PC-3 (cell line): ENCODE measurements at regions not wholly inside any gene's neighbourhood (a gene's known extent, or its start where the extent isn't known, plus 50 kb on each side); places are given as distances from the start of the nearest gene placed in this dataset.

Experiments
- ATAC-seq: fragments of 200-7000 bp; cut with Tn5 transposase; 2 replicates; pipeline ENCODE4 v1.9.1; 2020; ENCODE audit warnings: mild to moderate bottlenecking, moderate library complexity
- BruUV-seq: library from RNA; stranded (reverse); fragments of 400-500 nt; replicated peaks from 2 replicates; lab custom pipeline; 2021; lab: Mats Ljungman, UMichigan
- CTCF ChIA-PET: fragments of 300-600 bp; sonication (Branson Sonifier 250); formaldehyde crosslinking; loops from one replicate; lab custom pipeline; 2022; ENCODE audit warnings: antibody characterized with exemption; lab: Charles Lee
- POLR2A ChIA-PET: fragments of 300-600 bp; sonication (Branson Sonifier 250); formaldehyde crosslinking; loops from one replicate; lab custom pipeline; 2022; ENCODE audit warnings: antibody characterized with exemption; ENCODE audit not compliant: unreplicated experiment; lab: Charles Lee
- DNase-seq: peaks from one replicate; pipeline ENCODE4 v3.0.0-alpha.2; 2015
- H2AFZ ChIP-seq: fragments of 300-600 bp; sonication (generic); 2 replicates; pipeline ENCODE4 v1.6.0; 2016; ENCODE audit warnings: antibody characterized with exemption, low read length
- H3F3A ChIP-seq: fragments of 300-600 bp; sonication (generic); one replicate; pipeline ENCODE4 v1.6.0; 2017; ENCODE audit warnings: antibody characterized with exemption, low read length, control low read depth, mild to moderate bottlenecking; ENCODE audit not compliant: unreplicated experiment
- H3K27ac ChIP-seq: fragments of 300-600 bp; sonication (generic); 2 replicates; pipeline ENCODE4 v1.5.1; 2016; ENCODE audit warnings: mild to moderate bottlenecking, low read length
- H3K27me3 ChIP-seq: fragments of 300-600 bp; sonication (generic); 2 replicates; pipeline ENCODE4 v1.6.1; 2016; ENCODE audit warnings: low read length, mixed read lengths
- H3K36me3 ChIP-seq: fragments of 300-600 bp; sonication (generic); 2 replicates; pipeline ENCODE4 v1.6.1; 2016; ENCODE audit warnings: low read depth, mixed run types, low read length, mixed read lengths
- H3K4me1 ChIP-seq: fragments of 300-600 bp; sonication (generic); 2 replicates; pipeline ENCODE4 v1.5.1; 2016; ENCODE audit warnings: low read length; ENCODE audit not compliant: insufficient read depth
- H3K4me2 ChIP-seq: fragments of 300-600 bp; sonication (generic); 2 replicates; pipeline ENCODE4 v1.6.0; 2016; ENCODE audit warnings: low read length
- H3K4me3 ChIP-seq: fragments of 300-600 bp; sonication (generic); 2 replicates; pipeline ENCODE4 v1.5.1; 2016; ENCODE audit warnings: mild to moderate bottlenecking, low read length, mixed read lengths
- H3K79me2 ChIP-seq: fragments of 300-600 bp; sonication (generic); 2 replicates; pipeline ENCODE4 v1.6.1; 2017; ENCODE audit warnings: low read length, mixed read lengths
- H3K9ac ChIP-seq: fragments of 300-600 bp; sonication (generic); 2 replicates; pipeline ENCODE4 v1.6.0; 2016; ENCODE audit warnings: mild to moderate bottlenecking, low read length
- H3K9me2 ChIP-seq: fragments of 300-600 bp; sonication (generic); replicated peaks from 2 replicates; pipeline ENCODE4 v1.6.1; 2016; ENCODE audit warnings: mixed run types, low read length, mixed read lengths
- H3K9me3 ChIP-seq: fragments of 300-600 bp; sonication (generic); 2 replicates; pipeline ENCODE4 v1.6.1; 2016; ENCODE audit warnings: low read length, mixed read lengths
- H4K20me1 ChIP-seq: fragments of 300-600 bp; sonication (generic); 2 replicates; pipeline ENCODE4 v1.6.1; 2016; ENCODE audit warnings: low read length, mixed read lengths
- CTCF ChIP-seq: fragments of 300-600 bp; sonication (generic); conservative IDR thresholded peaks from 2 replicates; pipeline ENCODE4 v1.5.1; 2017; ENCODE audit warnings: antibody characterized with exemption, low read depth, mild to moderate bottlenecking, low read length
- EZH2 ChIP-seq: fragments of 300-600 bp; sonication (generic); IDR thresholded peaks from one replicate; pipeline ENCODE4 v1.6.1; 2017; ENCODE audit warnings: antibody characterized with exemption, mild to moderate bottlenecking, low read length; ENCODE audit not compliant: unreplicated experiment
- EZH2phosphoT487 ChIP-seq: fragments of 300-600 bp; sonication (generic); IDR thresholded peaks from 2 replicates; pipeline ENCODE4 v1.6.1; 2018; ENCODE audit warnings: mild to moderate bottlenecking, antibody characterized with exemption, low read length, borderline replicate concordance
- intact Hi-C: fragments of 100-400 bp; cut with micrococcal nuclease; formaldehyde crosslinking; loops from 2 replicates; pipeline ENCODE4 v1.9.0; 2023

GRCh38 chr2:43165378-43166069 lies 60.9 kb downstream of the ZFP36L2 start:
- Histone ChIP-seq H2AFZ (no peak overlapping the region), H3K36me3 (no peaks in the 10 kb centered on the region; the same call in 1 of the 2 replicates), H3K27me3 (no peaks in the 10 kb centered on the region), H3K4me2 (no peak overlapping the region), H3K9me2 (no peaks in the 10 kb centered on the region), H3K9ac (no peak overlapping the region), H4K20me1 (no peaks in the 10 kb centered on the region), H3K9me3 (no peaks in the 10 kb centered on the region), H3K4me3 (no peak overlapping the region), H3F3A (no peaks in the 10 kb centered on the region), H3K27ac (no peak overlapping the region), H3K4me1 (peaks cover 25% of the 10 kb centered on the region), H3K79me2 (no peaks in the 10 kb centered on the region)
- DNase-seq (no peak), ATAC-seq (no peak)
- POLR2A ChIA-PET, result interaction anchor here (0.6 kb wide), 1 partner anchor 643 kb away, joined by 3 read pairs; no protein-coding TSS in a partner anchor
- intact Hi-C loops, result no loop called here
- CTCF ChIA-PET, result no interaction called here
- no TSS peak for BruUV-seq
- TF ChIP-seq CTCF (peak; percentile 42), EZH2phosphoT487 (no peak), EZH2 (no peak)

GRCh38 chr2:43164686-43165085 lies 61.7 kb downstream of the ZFP36L2 start:
- BruUV-seq, result no TSS peak
- Histone ChIP-seq H3K4me2 (no peak overlapping the region), H3K27ac (no peak overlapping the region), H4K20me1 (no peaks in the 10 kb centered on the region), H3K36me3 (no peaks in the 10 kb centered on the region), H3K9me3 (no peaks in the 10 kb centered on the region), H3K9ac (no peak overlapping the region), H3K79me2 (no peaks in the 10 kb centered on the region), H2AFZ (no peak overlapping the region), H3F3A (no peaks in the 10 kb centered on the region), H3K4me3 (no peak overlapping the region), H3K27me3 (no peaks in the 10 kb centered on the region), H3K9me2 (no peaks in the 10 kb centered on the region), H3K4me1 (peaks cover 28% of the 10 kb centered on the region)
- ATAC-seq (no peak), DNase-seq (no peak)
- intact Hi-C loops, result no loop called here
- no peak for TF ChIP-seq CTCF
- no peak for TF ChIP-seq EZH2
- no peak for TF ChIP-seq EZH2phosphoT487
- CTCF ChIA-PET, result no interaction called here
- POLR2A ChIA-PET, result no interaction called here

GRCh38 chr2:43163584-43164270 lies 62.7 kb downstream of the ZFP36L2 start:
- Histone ChIP-seq H3K9me3 (no peaks in the 10 kb centered on the region), H3K36me3 (no peaks in the 10 kb centered on the region), H3F3A (no peaks in the 10 kb centered on the region), H3K9me2 (no peaks in the 10 kb centered on the region), H4K20me1 (no peaks in the 10 kb centered on the region), H3K4me3 (no peak overlapping the region), H3K4me2 (no peak overlapping the region), H3K79me2 (no peaks in the 10 kb centered on the region), H2AFZ (no peak overlapping the region), H3K27me3 (no peaks in the 10 kb centered on the region), H3K9ac (no peak overlapping the region), H3K4me1 (peaks cover 29% of the 10 kb centered on the region), H3K27ac (no peak overlapping the region)
- intact Hi-C loops, result no loop called here
- CTCF ChIA-PET, result no interaction called here
- POLR2A ChIA-PET, result no interaction called here
- DNase-seq, result no peak
- no peak for ATAC-seq
- TF ChIP-seq EZH2phosphoT487 (no peak), CTCF (no peak), EZH2 (no peak)
- no TSS peak for BruUV-seq
